Tibial nerve (tissue), 3 donors: ENCODE measurements at regions not wholly inside any gene's neighbourhood (a gene's known extent, or its start where the extent isn't known, plus 50 kb on each side); places are given as distances from the start of the nearest gene placed in this dataset.

ENCODE experiments used
- CTCF ChIP-seq, 5 experiments: fragments of 200-600 bp in 3 of 5; fragments of 450-650 bp in 2 of 5; sonication (generic) in 3 of 5; IDR thresholded peaks; one replicate each; pipeline ENCODE4 v1.5.1; 2016 to 2019; ENCODE audit warnings: antibody characterized with exemption in 5 of 5, mild to moderate bottlenecking in 3 of 5, moderate library complexity in 2 of 5
- POLR2A ChIP-seq, 2 donors: fragments of 450-650 bp; IDR thresholded peaks; one replicate each; pipeline ENCODE4 v1.6.1; 2017; ENCODE audit warnings: antibody characterized with exemption in 2 of 2, mild to moderate bottlenecking in 2 of 2, moderate library complexity in 2 of 2

- TF ChIP-seq POLR2A (IDR thresholded peaks at IDR 0.05) (no peak), CTCF (IDR thresholded peaks at IDR 0.05) (no peak)
Measured at GRCh38 chr2:236870370-236870769, 215.3 kb upstream of the COPS8 start.
